Endodermal cell (in vitro differentiated cells): ENCODE measurements at regions not wholly inside any gene's neighbourhood (a gene's known extent, or its start where the extent isn't known, plus 50 kb on each side); places are given as distances from the start of the nearest gene placed in this dataset.

ENCODE experiments used
- DNase-seq: peaks from one replicate; pipeline ENCODE4 v3.0.0-alpha.2; 2017
- H3K27ac ChIP-seq: 2 replicates; pipeline ENCODE4 v1.5.1; 2013; ENCODE audit warnings: mild to moderate bottlenecking, low read depth, low read length, moderate library complexity
- H3K27me3 ChIP-seq: 2 replicates; pipeline ENCODE4 v1.6.1; 2013; ENCODE audit warnings: mild to moderate bottlenecking, low read length, moderate library complexity; ENCODE audit not compliant: insufficient read depth, control insufficient read depth, poor library complexity, severe bottlenecking
- H3K36me3 ChIP-seq: 2 replicates; pipeline ENCODE4 v1.7.0; 2013; ENCODE audit warnings: mild to moderate bottlenecking, low read length, moderate library complexity; ENCODE audit not compliant: control insufficient read depth, insufficient read depth
- H3K4me1 ChIP-seq: one replicate; pipeline ENCODE4 v1.7.0; 2013; ENCODE audit warnings: low read length; ENCODE audit not compliant: control insufficient read depth, insufficient read depth
- H3K4me3 ChIP-seq: 2 replicates; pipeline ENCODE4 v1.5.1; 2013; ENCODE audit warnings: mild to moderate bottlenecking, low read length, moderate library complexity
- H3K9ac ChIP-seq: 2 replicates; pipeline ENCODE4 v1.6.1; 2013; ENCODE audit warnings: mild to moderate bottlenecking, low read length, moderate library complexity; ENCODE audit not compliant: poor library complexity, severe bottlenecking; ENCODE audit errors: extremely low read depth
- H3K9me3 ChIP-seq: 2 replicates; pipeline ENCODE4 v1.6.1; 2013; ENCODE audit warnings: mild to moderate bottlenecking, low read length, moderate library complexity; ENCODE audit not compliant: control insufficient read depth
- H3K27ac Mint-ChIP-seq: 2 replicates; pipeline ENCODE4 v1.8.0; 2020; ENCODE audit warnings: mixed read lengths
- H3K27me3 Mint-ChIP-seq: 2 replicates; pipeline ENCODE4 v1.8.0; 2021; ENCODE audit warnings: mild to moderate bottlenecking, mixed read lengths; ENCODE audit not compliant: insufficient read depth
- H3K36me3 Mint-ChIP-seq: 2 replicates; pipeline ENCODE4 v1.8.0; 2020; ENCODE audit warnings: low read depth, mixed read lengths
- H3K4me1 Mint-ChIP-seq: 2 replicates; pipeline ENCODE4 v1.8.0; 2020; ENCODE audit warnings: mixed read lengths
- H3K4me3 Mint-ChIP-seq: 2 replicates; pipeline ENCODE4 v1.8.0; 2020; ENCODE audit warnings: mild to moderate bottlenecking, moderate library complexity, mixed read lengths
- H3K9me3 Mint-ChIP-seq: 2 replicates; pipeline ENCODE4 v1.8.0; 2020; ENCODE audit warnings: mild to moderate bottlenecking, mixed read lengths
- WGBS, 2 experiments: methylation state at CpG; one replicate each; pipeline versions ENCODE4 v1.1.5 to v1.1.7; 2013; ENCODE audit warnings: missing lambda C conversion rate in 2 of 2, mixed read lengths in 1 of 2; ENCODE audit not compliant: insufficient coverage in 1 of 2, insufficient read length in 1 of 2; 5-methylcytosine and 5-hydroxymethylcytosine counted together
- TF ChIP-seq, protein P1 (sequence below): fragments of 200-600 bp; sonication (generic); conservative IDR thresholded peaks from 2 replicates; pipeline ENCODE4 v1.5.0; 2021; ENCODE audit warnings: antibody characterized with exemption, mild to moderate bottlenecking

GRCh38 chr14:23694949-23695663 is 58.9 kb downstream of the DHRS2 start:
- no peak overlapping the region for H3K4me3 Mint-ChIP-seq
- H3K9ac ChIP-seq = no peak overlapping the region

DNA sequence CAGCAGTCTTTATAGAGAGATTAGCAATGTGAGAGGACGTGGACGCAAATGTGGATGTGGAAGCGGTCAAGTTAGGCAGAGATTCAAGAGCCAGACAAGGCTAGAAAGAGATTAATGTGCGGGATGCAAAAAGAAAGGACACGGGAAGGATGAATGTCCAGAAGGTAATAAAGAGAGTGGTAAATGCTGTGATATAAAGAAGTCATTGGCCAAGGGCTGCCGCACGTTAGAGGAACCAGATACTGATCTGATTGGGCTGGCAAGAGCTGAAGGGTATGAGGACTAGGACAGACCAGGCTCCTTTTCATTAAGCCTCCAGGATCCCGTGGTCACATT is 59.5 kb downstream of the DHRS2 start:
- Mint-ChIP-seq H3K4me3 (no peak overlapping the region), H3K9me3 (peaks cover 35% of the 10 kb centered on the region), H3K4me1 (no peaks in the 10 kb centered on the region), H3K27ac (no peak overlapping the region), H3K36me3 (no peaks in the 10 kb centered on the region), H3K27me3 (peaks cover 3% of the 10 kb centered on the region)
- Histone ChIP-seq H3K27me3 (no peaks in the 10 kb centered on the region), H3K36me3 (no peaks in the 10 kb centered on the region), H3K9me3 (peaks cover 5% of the 10 kb centered on the region), H3K9ac (no peak overlapping the region), H3K4me1 (no peaks in the 10 kb centered on the region), H3K27ac (peak overlapping the region; percentile 95), H3K4me3 (peak overlapping the region; percentile 76)
- 51 to 56% methylated on average over 7 to 8 of the region's 8 CpGs for WGBS, 2 experiments
- DNase-seq = no peak
- TF ChIP-seq, protein P1, sequence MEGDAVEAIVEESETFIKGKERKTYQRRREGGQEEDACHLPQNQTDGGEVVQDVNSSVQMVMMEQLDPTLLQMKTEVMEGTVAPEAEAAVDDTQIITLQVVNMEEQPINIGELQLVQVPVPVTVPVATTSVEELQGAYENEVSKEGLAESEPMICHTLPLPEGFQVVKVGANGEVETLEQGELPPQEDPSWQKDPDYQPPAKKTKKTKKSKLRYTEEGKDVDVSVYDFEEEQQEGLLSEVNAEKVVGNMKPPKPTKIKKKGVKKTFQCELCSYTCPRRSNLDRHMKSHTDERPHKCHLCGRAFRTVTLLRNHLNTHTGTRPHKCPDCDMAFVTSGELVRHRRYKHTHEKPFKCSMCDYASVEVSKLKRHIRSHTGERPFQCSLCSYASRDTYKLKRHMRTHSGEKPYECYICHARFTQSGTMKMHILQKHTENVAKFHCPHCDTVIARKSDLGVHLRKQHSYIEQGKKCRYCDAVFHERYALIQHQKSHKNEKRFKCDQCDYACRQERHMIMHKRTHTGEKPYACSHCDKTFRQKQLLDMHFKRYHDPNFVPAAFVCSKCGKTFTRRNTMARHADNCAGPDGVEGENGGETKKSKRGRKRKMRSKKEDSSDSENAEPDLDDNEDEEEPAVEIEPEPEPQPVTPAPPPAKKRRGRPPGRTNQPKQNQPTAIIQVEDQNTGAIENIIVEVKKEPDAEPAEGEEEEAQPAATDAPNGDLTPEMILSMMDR = no peak

More at GRCh38 chr14:23694949-23695663, 58.9 kb downstream of the DHRS2 start:
- H3K4me3 ChIP-seq = peak overlapping the region; percentile 76
- no peak overlapping the region for H3K27ac Mint-ChIP-seq
- H3K36me3 ChIP-seq = no peaks in the 10 kb centered on the region
- H3K4me1 ChIP-seq = no peaks in the 10 kb centered on the region
- H3K9me3 Mint-ChIP-seq = peaks cover 36% of the 10 kb centered on the region
- H3K27ac ChIP-seq = peak overlapping the region; percentile 95
- no peaks in the 10 kb centered on the region for H3K27me3 ChIP-seq
- H3K9me3 ChIP-seq = peaks cover 11% of the 10 kb centered on the region
- peak; percentile 75 for DNase-seq
- 21 to 32% methylated on average over 12 to 13 of the region's 13 CpGs for WGBS, 2 experiments
- peaks cover 2% of the 10 kb centered on the region for H3K27me3 Mint-ChIP-seq
- no peaks in the 10 kb centered on the region for H3K4me1 Mint-ChIP-seq
- H3K36me3 Mint-ChIP-seq = no peaks in the 10 kb centered on the region
- TF ChIP-seq, protein P1 = no peak

DNA sequence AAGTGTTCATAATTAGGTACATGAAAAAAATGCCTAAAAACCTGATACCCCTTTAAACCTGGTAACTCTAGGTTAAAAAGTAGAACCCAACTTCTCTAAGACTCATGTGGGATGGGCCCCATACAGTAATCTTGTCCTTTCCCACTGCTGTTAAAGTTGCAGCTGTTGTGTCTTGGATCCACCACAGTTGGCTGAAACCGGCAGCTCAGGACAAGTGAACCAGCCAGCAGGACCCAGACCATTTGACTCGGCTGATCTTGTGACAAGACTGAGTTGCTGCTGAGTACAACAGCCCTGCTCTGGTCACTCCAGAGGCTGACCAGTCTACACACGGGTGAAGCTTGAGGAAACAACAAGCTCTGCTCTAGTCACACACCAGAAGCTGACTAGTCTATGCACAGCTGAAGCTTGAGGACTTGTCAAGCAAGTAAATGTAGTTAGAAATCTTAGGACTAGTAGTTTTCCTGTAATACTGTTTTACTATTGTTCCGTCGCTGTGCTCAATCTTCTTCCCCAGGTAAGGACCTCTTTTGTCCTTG is 60.6 kb downstream of the DHRS2 start:
- no peaks in the 10 kb centered on the region for H3K4me1 Mint-ChIP-seq
- peaks cover 36% of the 10 kb centered on the region for H3K9me3 Mint-ChIP-seq
- no peak for DNase-seq
- Histone ChIP-seq H3K9me3 (peaks cover 3% of the 10 kb centered on the region), H3K4me3 (no peak overlapping the region), H3K36me3 (no peaks in the 10 kb centered on the region), H3K9ac (no peak overlapping the region), H3K27me3 (no peaks in the 10 kb centered on the region), H3K4me1 (no peaks in the 10 kb centered on the region), H3K27ac (no peak overlapping the region)
- WGBS, 2 experiments = 87 to 100% methylated on average over 1 to 5 of the region's 5 CpGs
- H3K4me3 Mint-ChIP-seq = no peak overlapping the region
- TF ChIP-seq, protein P1 = no peak
- no peaks in the 10 kb centered on the region for H3K36me3 Mint-ChIP-seq
- H3K27ac Mint-ChIP-seq = no peak overlapping the region
- H3K27me3 Mint-ChIP-seq = peaks cover 7% of the 10 kb centered on the region
